AG04450 (cell line): ENCODE measurements at regions not wholly inside any gene's neighbourhood (a gene's known extent, or its start where the extent isn't known, plus 50 kb on each side); places are given as distances from the start of the nearest gene placed in this dataset.

ENCODE experiments used
- CTCF ChIA-PET: fragments of 300-600, 350-600 bp; formaldehyde crosslinking; extraction: SDS; loops from one replicate; lab custom pipeline; 2022; ENCODE audit warnings: antibody characterized with exemption, inconsistent platforms; lab: Charles Lee
- POLR2A ChIA-PET: fragments of 350-600 bp; formaldehyde crosslinking; extraction: SDS; loops from one replicate; lab custom pipeline; 2021; ENCODE audit warnings: antibody characterized with exemption, inconsistent platforms; lab: Yijun Ruan, JAX
- DNase-seq: peaks from one replicate; pipeline ENCODE4 v3.0.0-alpha.2; 2011; ENCODE audit warnings: low read depth, low spot score
- H3K27ac ChIP-seq: one replicate; pipeline ENCODE4 v1.5.1; 2012; ENCODE audit warnings: low read depth, low read length, control low read depth
- H3K27me3 ChIP-seq: one replicate; pipeline ENCODE4 v1.6.0; 2012; ENCODE audit warnings: low read length; ENCODE audit not compliant: control insufficient read depth, insufficient read depth
- H3K4me3 ChIP-seq: 2 replicates; pipeline ENCODE4 v1.5.1; 2011; ENCODE audit warnings: mild to moderate bottlenecking, low read depth, low read length, control low read depth
- H3K9me3 ChIP-seq: 2 replicates; pipeline ENCODE4 v1.5.1; 2012; ENCODE audit warnings: low read length; ENCODE audit not compliant: control insufficient read depth, insufficient read depth
- CTCF ChIP-seq: IDR thresholded peaks from 2 replicates; pipeline ENCODE4 v1.5.1; 2011; ENCODE audit warnings: low read depth, low read length, control low read depth, inconsistent platforms

DNA sequence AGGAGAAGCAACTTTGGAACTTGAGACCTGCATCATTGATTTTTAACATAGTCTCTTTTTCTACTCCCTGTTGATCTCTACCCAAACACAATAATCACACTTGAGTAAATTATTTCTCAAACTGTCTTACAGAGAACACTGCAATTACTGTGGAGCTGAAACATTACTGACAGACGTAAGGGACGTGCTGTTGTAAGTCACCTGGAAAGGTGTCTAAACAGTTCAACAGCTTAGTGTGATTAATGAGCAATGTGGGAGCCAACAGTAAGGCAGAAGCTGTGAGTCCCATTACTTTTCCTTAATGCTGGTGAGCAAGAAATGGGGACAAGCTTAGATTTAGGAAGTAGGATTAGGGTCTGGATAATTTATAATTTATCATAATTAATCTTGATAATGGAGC lies 265.7 kb downstream of the DLEU7 start:
- no peak for DNase-seq
- POLR2A ChIA-PET: no interaction called here
- CTCF ChIA-PET: interaction anchor here (1.2 kb wide), 1 partner anchor 493 kb away, joined by 3 read pairs; no protein-coding TSS in a partner anchor
- H3K27ac ChIP-seq: no peak overlapping the region
- no peak for TF ChIP-seq CTCF
- no peak overlapping the region for H3K4me3 ChIP-seq
- H3K9me3 ChIP-seq: no peaks in the 10 kb centered on the region
- H3K27me3 ChIP-seq: peaks cover 1% of the 10 kb centered on the region

GRCh38 chr13:50580684-50581305 lies 262.7 kb downstream of the DLEU7 start:
- ChIA-PET CTCF (no interaction called here), POLR2A (interaction anchor here (0.6 to 0.7 kb wide), 2 partner anchors 9 to 49 kb away, joined by 3 read pairs; no protein-coding TSS in a partner anchor)
- TF ChIP-seq CTCF: peak; percentile 34
- peak; percentile 51 for DNase-seq
- H3K27me3 ChIP-seq: peaks cover 8% of the 10 kb centered on the region
- H3K27ac ChIP-seq: no peak overlapping the region
- peaks cover 3% of the 10 kb centered on the region; the same call in 1 of the 2 replicates for H3K9me3 ChIP-seq
- H3K4me3 ChIP-seq: no peak overlapping the region

GRCh38 chr13:50581586-50582196 lies 261.8 kb downstream of the DLEU7 start:
- no peak overlapping the region for H3K27ac ChIP-seq
- no peak overlapping the region for H3K4me3 ChIP-seq
- peaks cover 3% of the 10 kb centered on the region; the same call in 1 of the 2 replicates for H3K9me3 ChIP-seq
- no peak for DNase-seq
- no peak for TF ChIP-seq CTCF
- ChIA-PET POLR2A (no interaction called here), CTCF (no interaction called here)
- peaks cover 8% of the 10 kb centered on the region for H3K27me3 ChIP-seq

DNA sequence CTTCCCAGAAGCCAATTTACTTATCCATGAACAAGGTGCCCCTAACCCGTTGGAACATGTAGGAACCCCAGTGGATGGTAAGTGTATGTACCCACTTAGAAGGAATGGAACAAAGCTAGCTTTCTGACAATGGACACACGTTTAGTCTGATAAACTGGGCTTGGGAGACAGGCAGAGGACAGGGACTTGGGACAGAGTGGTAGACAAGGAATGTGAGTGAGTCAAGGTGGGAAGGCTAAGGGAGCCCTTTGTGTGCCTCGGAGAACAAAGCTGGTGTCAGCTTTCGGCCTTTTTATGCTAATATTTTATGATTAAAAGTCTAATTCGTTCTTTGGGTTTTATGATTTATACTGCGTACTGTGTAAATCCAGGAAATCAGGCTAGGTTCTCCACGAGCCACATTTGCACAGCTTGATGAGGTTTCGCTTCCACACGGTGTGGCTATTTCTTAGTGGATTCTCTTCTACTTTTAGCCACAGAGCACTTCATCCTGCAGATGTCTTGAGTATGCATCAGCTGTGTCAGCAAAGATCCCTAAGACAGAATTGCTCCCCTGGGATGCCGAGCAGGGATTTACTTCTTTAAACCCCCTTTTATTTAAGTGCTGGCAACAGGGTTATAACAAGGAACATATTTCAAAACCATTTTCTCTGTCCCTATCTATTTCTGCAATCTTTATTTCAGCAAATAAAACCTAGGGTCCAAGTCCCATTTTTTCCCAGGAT lies 258.5 kb downstream of the DLEU7 start:
- no peak overlapping the region for H3K27ac ChIP-seq
- no peak for DNase-seq
- TF ChIP-seq CTCF: no peak
- peaks cover 8% of the 10 kb centered on the region for H3K27me3 ChIP-seq
- ChIA-PET CTCF (interaction anchor here (0.8 kb wide), 1 partner anchor 414 kb away, joined by 3 read pairs; no protein-coding TSS in a partner anchor), POLR2A (no interaction called here)
- H3K9me3 ChIP-seq: peaks cover 3% of the 10 kb centered on the region; the same call in 1 of the 2 replicates
- no peak overlapping the region for H3K4me3 ChIP-seq
